ENCODE measurements at regions not wholly inside any gene's neighbourhood (a gene's known extent, or its start where the extent isn't known, plus 50 kb on each side); places are given as distances from the start of the nearest gene placed in this dataset.
A peak's percentile ranks its signal among the peaks of the same experiment; 100 is the strongest.
"Not testable (repeated sequence)": the region's sequence is repeated elsewhere in the genome, so short reads cannot be mapped to it uniquely, and the experiment has no call there.

- no peak overlapping the region for H3K4me3 ChIP-seq (ENCODE audit: low read depth, low read length)
- no peak for TF ChIP-seq CTCF (conservative IDR thresholded peaks at IDR 0.05; ENCODE audit: low read depth, low read length)
- DNase-seq (ENCODE audit: low read depth): no peak
Observed at GRCh38 chr22:25396615-25397200, 167.8 kb upstream of the GRK3 start.

GRCh38 chr22:25397616-25398015, 166.9 kb upstream of the GRK3 start:
- H3K4me3 ChIP-seq (ENCODE audit: low read depth, low read length): no peak overlapping the region
- DNase-seq (ENCODE audit: low read depth): no peak
- TF ChIP-seq CTCF (conservative IDR thresholded peaks at IDR 0.05; ENCODE audit: low read depth, low read length): no peak

GRCh38 chr22:25398591-25399062, 165.8 kb upstream of the GRK3 start:
- not testable (repeated sequence) for H3K4me3 ChIP-seq (ENCODE audit: low read depth, low read length)
- DNase-seq (ENCODE audit: low read depth): peak; percentile 41

GRCh38 chr22:25399649-25400151, 164.8 kb upstream of the GRK3 start:
- no peak for TF ChIP-seq CTCF (conservative IDR thresholded peaks at IDR 0.05; ENCODE audit: low read depth, low read length)
- H3K4me3 ChIP-seq (ENCODE audit: low read depth, low read length): no peak overlapping the region
- no peak for DNase-seq (ENCODE audit: low read depth)

GRCh38 chr22:25402160-25402500, 162.3 kb upstream of the GRK3 start:
- H3K4me3 ChIP-seq (ENCODE audit: low read depth, low read length): no peak overlapping the region

GRCh38 chr22:25402501-25403283, 161.8 kb upstream of the GRK3 start:
- peak overlapping the region; percentile 61 for H3K4me3 ChIP-seq (ENCODE audit: low read depth, low read length)
- DNase-seq (ENCODE audit: low read depth): peak; percentile 46
- TF ChIP-seq CTCF (conservative IDR thresholded peaks at IDR 0.05; ENCODE audit: low read depth, low read length): no peak

More at GRCh38 chr22:25402160-25402500, 162.3 kb upstream of the GRK3 start:
- no peak for TF ChIP-seq CTCF (conservative IDR thresholded peaks at IDR 0.05; ENCODE audit: low read depth, low read length)
- DNase-seq (ENCODE audit: low read depth): no peak

- DNase-seq (ENCODE audit: low read depth): peak; percentile 30
- peak overlapping the region; percentile 61 for H3K4me3 ChIP-seq (ENCODE audit: low read depth, low read length)
- TF ChIP-seq CTCF (conservative IDR thresholded peaks at IDR 0.05; ENCODE audit: low read depth, low read length): no peak
Observed at GRCh38 chr22:25403284-25403810, 161.1 kb upstream of the GRK3 start.
